ENCODE measurements at regions not wholly inside any gene's neighbourhood (a gene's known extent, or its start where the extent isn't known, plus 50 kb on each side); places are given as distances from the start of the nearest gene placed in this dataset.
A peak's percentile ranks its signal among the peaks of the same experiment; 100 is the strongest.

DNA sequence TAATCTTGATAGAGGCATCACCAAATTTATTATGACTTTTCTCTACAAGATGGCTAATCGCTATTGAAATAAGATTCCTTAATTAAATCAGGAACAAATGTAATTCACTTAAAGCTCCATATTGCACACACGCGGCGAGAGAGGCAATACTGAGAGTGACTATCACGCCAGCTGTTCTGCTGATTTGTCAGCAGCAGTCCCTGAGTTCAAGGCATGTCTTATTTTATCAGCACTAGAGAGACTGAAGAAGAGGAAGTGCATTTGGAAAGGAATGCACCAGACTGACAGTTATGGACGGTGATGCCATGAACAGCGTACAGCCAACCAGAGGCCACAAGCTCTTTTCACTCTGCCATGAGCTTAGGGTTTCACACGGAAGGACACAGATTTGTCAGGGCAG lies 83.6 kb upstream of the SLCO3A1 start:
- no peak for ATAC-seq
- H3K27me3 ChIP-seq = no peaks in the 10 kb centered on the region
- intact Hi-C loops (cut with DNase I) = no loop called here
- no peak overlapping the region for H3K27ac ChIP-seq
- TF ChIP-seq POLR2A (IDR thresholded peaks at IDR 0.05) = no peak
- TF ChIP-seq, protein P1, sequence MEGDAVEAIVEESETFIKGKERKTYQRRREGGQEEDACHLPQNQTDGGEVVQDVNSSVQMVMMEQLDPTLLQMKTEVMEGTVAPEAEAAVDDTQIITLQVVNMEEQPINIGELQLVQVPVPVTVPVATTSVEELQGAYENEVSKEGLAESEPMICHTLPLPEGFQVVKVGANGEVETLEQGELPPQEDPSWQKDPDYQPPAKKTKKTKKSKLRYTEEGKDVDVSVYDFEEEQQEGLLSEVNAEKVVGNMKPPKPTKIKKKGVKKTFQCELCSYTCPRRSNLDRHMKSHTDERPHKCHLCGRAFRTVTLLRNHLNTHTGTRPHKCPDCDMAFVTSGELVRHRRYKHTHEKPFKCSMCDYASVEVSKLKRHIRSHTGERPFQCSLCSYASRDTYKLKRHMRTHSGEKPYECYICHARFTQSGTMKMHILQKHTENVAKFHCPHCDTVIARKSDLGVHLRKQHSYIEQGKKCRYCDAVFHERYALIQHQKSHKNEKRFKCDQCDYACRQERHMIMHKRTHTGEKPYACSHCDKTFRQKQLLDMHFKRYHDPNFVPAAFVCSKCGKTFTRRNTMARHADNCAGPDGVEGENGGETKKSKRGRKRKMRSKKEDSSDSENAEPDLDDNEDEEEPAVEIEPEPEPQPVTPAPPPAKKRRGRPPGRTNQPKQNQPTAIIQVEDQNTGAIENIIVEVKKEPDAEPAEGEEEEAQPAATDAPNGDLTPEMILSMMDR (IDR thresholded peaks at IDR 0.05) = no peak
- no peaks in the 10 kb centered on the region for H3K9me3 ChIP-seq
- H3K36me3 ChIP-seq = no peaks in the 10 kb centered on the region
- 62% methylated on average over 8 of the region's 8 CpGs for WGBS (ENCODE audit: insufficient coverage, low coverage, low lambda C conversion rate, missing lambda C conversion rate)
- no peak for DNase-seq
- H3K4me1 ChIP-seq = no peaks in the 10 kb centered on the region
- H3K4me3 ChIP-seq = no peak overlapping the region

DNA sequence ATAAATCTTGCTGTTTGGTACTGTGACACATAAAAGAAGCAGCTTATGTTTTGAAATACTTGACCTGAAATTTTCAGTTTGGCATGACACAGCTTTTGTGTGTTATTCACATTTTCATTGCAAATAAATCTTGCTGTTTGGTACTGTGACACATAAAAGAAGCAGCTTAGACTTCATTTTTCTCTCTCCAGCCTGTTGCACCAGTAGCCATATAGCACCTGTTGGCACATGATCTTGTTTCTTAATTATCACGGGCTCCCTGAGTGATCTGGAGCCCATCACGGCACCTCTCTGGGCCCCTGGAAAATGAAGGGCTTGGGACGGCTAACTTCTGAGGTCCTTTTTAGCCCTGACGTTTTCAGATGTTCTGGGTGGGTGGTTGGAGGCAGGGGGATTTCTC lies 77.4 kb upstream of the SLCO3A1 start:
- no peaks in the 10 kb centered on the region for H3K9me3 ChIP-seq
- H3K27ac ChIP-seq = no peak overlapping the region
- no peaks in the 10 kb centered on the region for H3K4me1 ChIP-seq
- ATAC-seq = no peak
- WGBS (ENCODE audit: insufficient coverage, low coverage, low lambda C conversion rate, missing lambda C conversion rate) = 64% methylated on average over 3 of the region's 4 CpGs
- TF ChIP-seq, protein P1 (IDR thresholded peaks at IDR 0.05) = no peak
- no peak for TF ChIP-seq POLR2A (IDR thresholded peaks at IDR 0.05)
- H3K4me3 ChIP-seq = no peak overlapping the region
- H3K27me3 ChIP-seq = no peaks in the 10 kb centered on the region
- intact Hi-C loops (cut with DNase I) = no loop called here
- H3K36me3 ChIP-seq = no peaks in the 10 kb centered on the region
- DNase-seq = no peak

DNA sequence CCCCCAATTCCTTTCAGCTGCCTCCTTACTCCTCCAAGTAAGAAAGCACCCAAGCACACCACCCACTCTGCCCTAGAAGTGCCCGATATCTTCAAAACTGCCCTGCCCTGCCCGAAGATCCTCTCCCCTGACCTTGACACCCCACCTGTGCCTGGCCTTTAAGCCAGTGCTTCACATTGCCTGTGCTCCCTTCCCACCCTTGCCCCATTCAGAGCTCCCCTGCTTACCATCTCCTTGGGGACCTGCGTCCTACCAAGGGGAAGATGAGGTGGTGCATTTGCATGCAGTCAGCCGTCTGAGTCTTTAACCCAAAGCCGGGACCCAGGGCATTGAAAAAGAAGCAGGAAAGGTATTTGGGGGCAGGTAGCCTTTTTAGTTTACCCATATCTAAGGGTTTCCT lies 73.5 kb upstream of the SLCO3A1 start:
- no peak for TF ChIP-seq POLR2A (IDR thresholded peaks at IDR 0.05)
- TF ChIP-seq, protein P1 (IDR thresholded peaks at IDR 0.05) = no peak
- intact Hi-C loops (cut with DNase I) = no loop called here
- ATAC-seq (peak in 1 of 4 donors; percentile 11), DNase-seq (no peak)
- no peaks in the 10 kb centered on the region for H3K36me3 ChIP-seq
- no peak overlapping the region for H3K4me3 ChIP-seq
- no peak overlapping the region for H3K27ac ChIP-seq
- H3K4me1 ChIP-seq = no peaks in the 10 kb centered on the region
- no peaks in the 10 kb centered on the region for H3K27me3 ChIP-seq
- WGBS (ENCODE audit: insufficient coverage, low coverage, low lambda C conversion rate, missing lambda C conversion rate) = 58% methylated on average over 4 of the region's 5 CpGs
- H3K9me3 ChIP-seq = no peaks in the 10 kb centered on the region

- peak in 2 of 4 donors; percentile 23 to 52 for ATAC-seq
Observed at GRCh38 chr15:91780387-91780786, 73.1 kb upstream of the SLCO3A1 start.

More at GRCh38 chr15:91780387-91780786, 73.1 kb upstream of the SLCO3A1 start:
- DNase-seq = no peak
- H3K36me3 ChIP-seq = no peaks in the 10 kb centered on the region
- no peak overlapping the region for H3K4me3 ChIP-seq
- 70% methylated on average over 2 of the region's 3 CpGs for WGBS (ENCODE audit: insufficient coverage, low coverage, low lambda C conversion rate, missing lambda C conversion rate)
- TF ChIP-seq, protein P1 (IDR thresholded peaks at IDR 0.05) = no peak
- no peak for TF ChIP-seq POLR2A (IDR thresholded peaks at IDR 0.05)
- intact Hi-C loops (cut with DNase I) = no loop called here
- H3K9me3 ChIP-seq = no peaks in the 10 kb centered on the region
- H3K27ac ChIP-seq = no peak overlapping the region
- H3K4me1 ChIP-seq = no peaks in the 10 kb centered on the region
- H3K27me3 ChIP-seq = no peaks in the 10 kb centered on the region
